ENCODE measurements at regions not wholly inside any gene's neighbourhood (a gene's known extent, or its start where the extent isn't known, plus 50 kb on each side); places are given as distances from the start of the nearest gene placed in this dataset.

DNA sequence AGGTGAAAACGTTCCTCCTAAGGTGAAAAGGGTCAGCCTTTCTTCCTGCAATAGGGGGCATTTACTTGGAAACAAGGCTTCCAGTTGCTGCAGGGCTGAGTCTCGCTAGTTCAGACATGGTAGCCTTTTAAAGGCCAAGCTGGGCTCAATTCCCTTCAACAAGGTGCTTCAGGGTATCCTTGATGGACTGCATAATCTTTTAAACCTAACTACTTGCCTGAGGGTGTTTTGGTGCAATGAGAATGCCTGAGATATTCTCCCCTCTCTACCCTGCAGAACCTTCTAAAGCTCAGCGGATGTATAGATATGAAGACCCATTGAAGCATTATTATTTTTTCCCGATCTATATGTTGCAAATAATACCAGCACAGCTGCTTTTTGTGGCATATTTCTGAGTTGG, 416.1 kb downstream of the QKI start:
- ATAC-seq: no peak
- no peak for TF ChIP-seq ESRRG (CRISPR knock-in tag; IDR thresholded peaks at IDR 0.05)
- TF ChIP-seq, protein P1, sequence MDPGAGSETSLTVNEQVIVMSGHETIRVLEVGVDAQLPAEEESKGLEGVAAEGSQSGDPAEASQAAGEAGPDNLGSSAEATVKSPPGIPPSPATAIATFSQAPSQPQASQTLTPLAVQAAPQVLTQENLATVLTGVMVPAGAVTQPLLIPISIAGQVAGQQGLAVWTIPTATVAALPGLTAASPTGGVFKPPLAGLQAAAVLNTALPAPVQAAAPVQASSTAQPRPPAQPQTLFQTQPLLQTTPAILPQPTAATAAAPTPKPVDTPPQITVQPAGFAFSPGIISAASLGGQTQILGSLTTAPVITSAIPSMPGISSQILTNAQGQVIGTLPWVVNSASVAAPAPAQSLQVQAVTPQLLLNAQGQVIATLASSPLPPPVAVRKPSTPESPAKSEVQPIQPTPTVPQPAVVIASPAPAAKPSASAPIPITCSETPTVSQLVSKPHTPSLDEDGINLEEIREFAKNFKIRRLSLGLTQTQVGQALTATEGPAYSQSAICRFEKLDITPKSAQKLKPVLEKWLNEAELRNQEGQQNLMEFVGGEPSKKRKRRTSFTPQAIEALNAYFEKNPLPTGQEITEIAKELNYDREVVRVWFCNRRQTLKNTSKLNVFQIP (CRISPR knock-in tag; IDR thresholded peaks at IDR 0.05; ENCODE audit: borderline replicate concordance, low read depth): no peak
- TF ChIP-seq, protein P2, sequence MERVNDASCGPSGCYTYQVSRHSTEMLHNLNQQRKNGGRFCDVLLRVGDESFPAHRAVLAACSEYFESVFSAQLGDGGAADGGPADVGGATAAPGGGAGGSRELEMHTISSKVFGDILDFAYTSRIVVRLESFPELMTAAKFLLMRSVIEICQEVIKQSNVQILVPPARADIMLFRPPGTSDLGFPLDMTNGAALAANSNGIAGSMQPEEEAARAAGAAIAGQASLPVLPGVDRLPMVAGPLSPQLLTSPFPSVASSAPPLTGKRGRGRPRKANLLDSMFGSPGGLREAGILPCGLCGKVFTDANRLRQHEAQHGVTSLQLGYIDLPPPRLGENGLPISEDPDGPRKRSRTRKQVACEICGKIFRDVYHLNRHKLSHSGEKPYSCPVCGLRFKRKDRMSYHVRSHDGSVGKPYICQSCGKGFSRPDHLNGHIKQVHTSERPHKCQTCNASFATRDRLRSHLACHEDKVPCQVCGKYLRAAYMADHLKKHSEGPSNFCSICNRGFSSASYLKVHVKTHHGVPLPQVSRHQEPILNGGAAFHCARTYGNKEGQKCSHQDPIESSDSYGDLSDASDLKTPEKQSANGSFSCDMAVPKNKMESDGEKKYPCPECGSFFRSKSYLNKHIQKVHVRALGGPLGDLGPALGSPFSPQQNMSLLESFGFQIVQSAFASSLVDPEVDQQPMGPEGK (CRISPR knock-in tag; IDR thresholded peaks at IDR 0.05; ENCODE audit: borderline replicate concordance): no peak
- no peak for TF ChIP-seq ISL1 (CRISPR knock-in tag; IDR thresholded peaks at IDR 0.05)
- no peak for TF ChIP-seq ZFP3 (CRISPR knock-in tag; IDR thresholded peaks at IDR 0.05)
- no peak for TF ChIP-seq TOX (CRISPR knock-in tag; IDR thresholded peaks at IDR 0.05; ENCODE audit: borderline replicate concordance)
- TF ChIP-seq ARNTL (CRISPR knock-in tag; IDR thresholded peaks at IDR 0.05; ENCODE audit: borderline replicate concordance, low read depth): no peak
- no peak for TF ChIP-seq PPARA (CRISPR knock-in tag; IDR thresholded peaks at IDR 0.05; ENCODE audit: borderline replicate concordance)
- TF ChIP-seq ZNF565 (CRISPR knock-in tag; conservative IDR thresholded peaks at IDR 0.05; ENCODE audit: low read depth): no peak
- TF ChIP-seq ZFP30 (CRISPR knock-in tag; IDR thresholded peaks at IDR 0.05): no peak
- TF ChIP-seq, protein P3, sequence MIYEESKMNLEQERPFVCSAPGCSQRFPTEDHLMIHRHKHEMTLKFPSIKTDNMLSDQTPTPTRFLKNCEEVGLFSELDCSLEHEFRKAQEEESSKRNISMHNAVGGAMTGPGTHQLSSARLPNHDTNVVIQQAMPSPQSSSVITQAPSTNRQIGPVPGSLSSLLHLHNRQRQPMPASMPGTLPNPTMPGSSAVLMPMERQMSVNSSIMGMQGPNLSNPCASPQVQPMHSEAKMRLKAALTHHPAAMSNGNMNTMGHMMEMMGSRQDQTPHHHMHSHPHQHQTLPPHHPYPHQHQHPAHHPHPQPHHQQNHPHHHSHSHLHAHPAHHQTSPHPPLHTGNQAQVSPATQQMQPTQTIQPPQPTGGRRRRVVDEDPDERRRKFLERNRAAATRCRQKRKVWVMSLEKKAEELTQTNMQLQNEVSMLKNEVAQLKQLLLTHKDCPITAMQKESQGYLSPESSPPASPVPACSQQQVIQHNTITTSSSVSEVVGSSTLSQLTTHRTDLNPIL (CRISPR knock-in tag; IDR thresholded peaks at IDR 0.05; ENCODE audit: low read depth): no peak
- no peak for TF ChIP-seq RARB (CRISPR knock-in tag; IDR thresholded peaks at IDR 0.05)
- TF ChIP-seq ZC3H10 (CRISPR knock-in tag; IDR thresholded peaks at IDR 0.05): no peak
- TF ChIP-seq SNAI2 (CRISPR knock-in tag; IDR thresholded peaks at IDR 0.05): no peak

DNA sequence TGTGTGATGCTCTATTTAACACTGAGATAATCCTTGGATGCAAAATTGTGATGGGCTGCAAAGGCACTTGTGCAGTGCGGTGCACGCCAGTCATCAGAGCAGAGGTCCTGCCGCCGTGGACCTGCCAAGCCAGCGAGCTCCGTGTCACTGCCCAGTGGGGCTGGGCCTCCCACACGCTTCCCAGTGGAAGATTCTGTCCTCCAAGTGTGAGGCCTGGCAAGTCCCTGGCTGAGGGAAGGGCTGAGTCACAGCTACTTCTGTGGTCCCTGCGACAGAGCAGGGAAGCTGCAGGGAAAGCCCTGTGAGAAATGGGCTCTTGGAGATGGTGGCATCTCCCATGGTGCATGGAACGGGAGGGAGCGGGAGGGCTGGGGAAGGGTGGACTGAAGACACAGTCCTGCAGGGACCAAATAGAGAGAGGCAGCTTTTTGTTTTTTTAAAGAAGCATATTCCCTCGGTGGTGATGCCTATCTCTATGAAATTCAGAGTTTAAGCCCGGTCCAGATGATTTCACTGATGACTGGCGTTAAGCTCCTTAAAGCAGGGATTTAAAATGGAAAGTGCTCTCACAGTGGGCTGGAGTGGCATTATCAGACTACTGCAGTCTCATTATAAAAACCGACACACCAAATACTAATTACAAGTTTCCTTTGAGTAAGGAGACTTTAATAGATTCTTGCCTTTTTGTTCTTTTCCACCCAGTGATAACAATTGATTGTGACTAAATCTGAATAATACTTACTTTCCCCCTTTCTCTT, 413.7 kb downstream of the QKI start:
- TF ChIP-seq ISL1 (CRISPR knock-in tag; IDR thresholded peaks at IDR 0.05): no peak
- TF ChIP-seq SNAI2 (CRISPR knock-in tag; IDR thresholded peaks at IDR 0.05): no peak
- TF ChIP-seq, protein P4, sequence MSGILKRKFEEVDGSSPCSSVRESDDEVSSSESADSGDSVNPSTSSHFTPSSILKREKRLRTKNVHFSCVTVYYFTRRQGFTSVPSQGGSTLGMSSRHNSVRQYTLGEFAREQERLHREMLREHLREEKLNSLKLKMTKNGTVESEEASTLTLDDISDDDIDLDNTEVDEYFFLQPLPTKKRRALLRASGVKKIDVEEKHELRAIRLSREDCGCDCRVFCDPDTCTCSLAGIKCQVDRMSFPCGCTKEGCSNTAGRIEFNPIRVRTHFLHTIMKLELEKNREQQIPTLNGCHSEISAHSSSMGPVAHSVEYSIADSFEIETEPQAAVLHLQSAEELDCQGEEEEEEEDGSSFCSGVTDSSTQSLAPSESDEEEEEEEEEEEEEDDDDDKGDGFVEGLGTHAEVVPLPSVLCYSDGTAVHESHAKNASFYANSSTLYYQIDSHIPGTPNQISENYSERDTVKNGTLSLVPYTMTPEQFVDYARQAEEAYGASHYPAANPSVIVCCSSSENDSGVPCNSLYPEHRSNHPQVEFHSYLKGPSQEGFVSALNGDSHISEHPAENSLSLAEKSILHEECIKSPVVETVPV (CRISPR knock-in tag; IDR thresholded peaks at IDR 0.05): no peak
- TF ChIP-seq, protein P5, sequence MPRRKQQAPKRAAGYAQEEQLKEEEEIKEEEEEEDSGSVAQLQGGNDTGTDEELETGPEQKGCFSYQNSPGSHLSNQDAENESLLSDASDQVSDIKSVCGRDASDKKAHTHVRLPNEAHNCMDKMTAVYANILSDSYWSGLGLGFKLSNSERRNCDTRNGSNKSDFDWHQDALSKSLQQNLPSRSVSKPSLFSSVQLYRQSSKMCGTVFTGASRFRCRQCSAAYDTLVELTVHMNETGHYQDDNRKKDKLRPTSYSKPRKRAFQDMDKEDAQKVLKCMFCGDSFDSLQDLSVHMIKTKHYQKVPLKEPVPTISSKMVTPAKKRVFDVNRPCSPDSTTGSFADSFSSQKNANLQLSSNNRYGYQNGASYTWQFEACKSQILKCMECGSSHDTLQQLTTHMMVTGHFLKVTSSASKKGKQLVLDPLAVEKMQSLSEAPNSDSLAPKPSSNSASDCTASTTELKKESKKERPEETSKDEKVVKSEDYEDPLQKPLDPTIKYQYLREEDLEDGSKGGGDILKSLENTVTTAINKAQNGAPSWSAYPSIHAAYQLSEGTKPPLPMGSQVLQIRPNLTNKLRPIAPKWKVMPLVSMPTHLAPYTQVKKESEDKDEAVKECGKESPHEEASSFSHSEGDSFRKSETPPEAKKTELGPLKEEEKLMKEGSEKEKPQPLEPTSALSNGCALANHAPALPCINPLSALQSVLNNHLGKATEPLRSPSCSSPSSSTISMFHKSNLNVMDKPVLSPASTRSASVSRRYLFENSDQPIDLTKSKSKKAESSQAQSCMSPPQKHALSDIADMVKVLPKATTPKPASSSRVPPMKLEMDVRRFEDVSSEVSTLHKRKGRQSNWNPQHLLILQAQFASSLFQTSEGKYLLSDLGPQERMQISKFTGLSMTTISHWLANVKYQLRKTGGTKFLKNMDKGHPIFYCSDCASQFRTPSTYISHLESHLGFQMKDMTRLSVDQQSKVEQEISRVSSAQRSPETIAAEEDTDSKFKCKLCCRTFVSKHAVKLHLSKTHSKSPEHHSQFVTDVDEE (CRISPR knock-in tag; IDR thresholded peaks at IDR 0.05): no peak
- TF ChIP-seq RARB (CRISPR knock-in tag; IDR thresholded peaks at IDR 0.05): no peak
- no peak for TF ChIP-seq BACH2 (CRISPR knock-in tag; IDR thresholded peaks at IDR 0.05; ENCODE audit: borderline replicate concordance)
- no peak for TF ChIP-seq ESRRG (CRISPR knock-in tag; IDR thresholded peaks at IDR 0.05)
- TF ChIP-seq CSDC2 (CRISPR knock-in tag; IDR thresholded peaks at IDR 0.05): no peak
- TF ChIP-seq TCF4 (CRISPR knock-in tag; IDR thresholded peaks at IDR 0.05; ENCODE audit: borderline replicate concordance): no peak
- TF ChIP-seq ZFP30 (CRISPR knock-in tag; IDR thresholded peaks at IDR 0.05): no peak
- TF ChIP-seq, protein P3 (CRISPR knock-in tag; IDR thresholded peaks at IDR 0.05; ENCODE audit: low read depth): no peak
- TF ChIP-seq ZNF70 (CRISPR knock-in tag; IDR thresholded peaks at IDR 0.05): no peak
- no peak for ATAC-seq

All from SK-N-SH treated with all-trans-retinoic acid at 6 μM for 48 hours (cell line).